CD4-positive, alpha-beta T cell treated with Interleukin-17A for 4 hours (primary cell): ENCODE measurements at regions not wholly inside any gene's neighbourhood (a gene's known extent, or its start where the extent isn't known, plus 50 kb on each side); places are given as distances from the start of the nearest gene placed in this dataset.

ENCODE experiments used
- DNase-seq: peaks from one replicate; pipeline ENCODE4 v3.0.0-alpha.2; 2020; ENCODE audit warnings: mixed read lengths

DNA sequence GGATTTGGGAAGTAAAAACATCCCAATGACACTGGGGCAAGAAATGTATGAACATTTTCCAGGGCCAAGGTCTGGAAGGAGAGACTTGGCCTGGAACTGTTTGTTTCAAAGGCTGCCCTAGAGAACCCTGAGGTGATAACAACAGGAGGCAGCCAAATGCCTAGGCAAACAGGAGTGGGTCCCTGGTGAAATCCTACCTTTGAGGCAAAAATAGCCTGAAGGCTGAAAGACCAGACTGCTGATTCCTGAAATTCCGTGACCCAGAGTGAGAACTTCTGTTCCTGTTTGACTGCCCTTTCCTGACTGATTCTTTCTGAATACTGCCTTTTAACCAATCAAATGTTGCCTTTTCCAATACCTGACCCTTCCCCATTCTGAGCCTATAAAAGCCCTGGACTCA lies 196.4 kb downstream of the NSUN3 start:
- no peak for DNase-seq

DNA sequence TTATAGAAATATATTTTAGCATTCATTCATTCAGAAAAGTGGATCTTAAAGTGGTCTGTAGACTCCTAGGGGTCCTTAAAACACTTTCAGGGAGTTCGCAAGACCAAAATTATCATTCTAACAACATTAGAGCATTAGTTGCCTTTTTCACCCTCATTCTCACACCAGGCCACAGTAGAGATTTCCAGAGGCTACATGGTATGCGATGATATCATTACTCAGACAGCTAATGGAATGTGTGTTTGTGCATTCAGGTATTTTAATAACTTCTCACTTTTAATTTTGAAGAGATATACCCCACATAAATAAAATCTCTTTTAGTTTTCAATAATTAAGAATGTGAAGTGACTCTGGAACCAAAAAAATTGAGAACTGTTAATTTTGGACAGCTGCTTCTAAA lies 206.9 kb downstream of the NSUN3 start:
- no peak for DNase-seq

DNA sequence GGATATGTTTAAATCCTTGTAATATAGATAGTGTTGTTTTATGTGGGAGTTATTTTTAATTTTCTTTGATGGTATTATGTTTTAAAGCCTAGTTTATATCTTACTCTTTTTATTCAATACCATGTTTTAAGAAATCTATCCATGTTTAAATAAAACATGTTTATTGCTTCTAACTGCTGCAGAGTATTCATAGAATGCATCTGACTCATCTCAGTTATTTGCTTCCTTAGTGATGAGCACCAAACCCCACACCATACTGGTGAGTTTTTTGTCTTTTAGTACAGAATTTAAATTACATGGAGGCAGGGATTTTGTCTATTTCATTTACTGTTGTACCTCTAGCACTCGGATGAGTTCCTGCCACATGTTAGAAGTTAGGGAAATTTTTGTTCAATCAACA lies 209.2 kb downstream of the NSUN3 start:
- DNase-seq: no peak

DNA sequence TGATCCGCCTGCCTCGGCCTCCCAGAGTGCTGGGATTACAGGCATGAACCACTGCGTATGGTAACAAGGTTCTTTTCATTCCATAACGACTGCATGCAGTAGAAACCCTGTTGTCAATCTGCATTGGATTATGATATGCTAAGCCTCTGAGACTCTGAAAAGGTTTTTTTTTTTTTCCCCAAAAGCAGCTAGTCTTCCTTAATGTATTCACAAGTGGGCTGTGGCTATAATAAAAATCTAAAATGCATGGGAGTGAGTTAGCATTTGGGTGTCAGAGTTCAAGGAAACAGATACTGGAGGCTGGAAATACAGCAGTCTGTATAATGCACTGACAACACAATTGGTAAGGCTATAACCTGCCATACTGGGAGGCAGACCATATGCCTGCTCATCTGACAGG lies 218.1 kb downstream of the NSUN3 start:
- DNase-seq: no peak

GRCh38 chr3:94285872-94286271 lies 223.0 kb downstream of the NSUN3 start:
- no peak for DNase-seq

DNA sequence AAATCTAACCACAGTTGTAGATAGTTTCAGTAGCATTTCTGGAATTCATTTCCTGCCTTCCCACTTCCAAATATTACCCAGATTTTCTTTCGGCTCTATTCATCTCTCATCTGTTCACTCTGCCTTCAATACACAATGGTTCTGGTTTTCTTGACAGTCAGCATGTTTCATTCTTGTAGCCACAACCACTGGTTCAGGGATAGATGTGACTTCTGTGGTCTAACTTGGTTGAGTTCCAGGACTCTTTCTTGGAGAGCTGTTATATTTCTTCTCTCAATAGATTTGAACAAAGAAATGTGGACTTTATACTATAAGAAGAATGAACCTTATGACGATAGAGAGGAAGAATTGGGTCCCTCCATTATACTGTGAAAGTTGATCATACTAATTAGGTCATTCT lies 228.8 kb downstream of the NSUN3 start:
- no peak for DNase-seq

- DNase-seq: no peak
These were observed 229.3 kb downstream of the NSUN3 start for GRCh38 chr3:94292151-94292550.

GRCh38 chr3:94293793-94294195 lies 230.9 kb downstream of the NSUN3 start:
- no peak for DNase-seq

DNA sequence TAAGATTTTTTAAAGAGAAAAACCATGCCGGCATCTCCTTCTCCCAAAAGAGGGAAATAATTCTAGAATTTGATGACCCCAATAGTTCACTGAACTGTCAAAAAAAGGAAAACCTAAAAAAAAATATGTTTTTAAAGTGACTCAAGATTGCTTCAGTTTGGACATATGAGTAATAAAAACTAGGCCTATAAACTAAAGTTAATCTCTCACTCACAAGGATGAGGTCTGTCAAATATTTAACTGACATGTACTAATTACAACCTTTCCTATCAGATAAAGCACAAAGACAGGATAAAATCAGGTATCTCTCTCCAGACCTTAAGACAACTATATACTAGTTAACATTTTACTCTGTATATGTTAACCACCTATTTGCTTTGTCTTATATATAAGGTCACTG lies 231.9 kb downstream of the NSUN3 start:
- DNase-seq: no peak

DNA sequence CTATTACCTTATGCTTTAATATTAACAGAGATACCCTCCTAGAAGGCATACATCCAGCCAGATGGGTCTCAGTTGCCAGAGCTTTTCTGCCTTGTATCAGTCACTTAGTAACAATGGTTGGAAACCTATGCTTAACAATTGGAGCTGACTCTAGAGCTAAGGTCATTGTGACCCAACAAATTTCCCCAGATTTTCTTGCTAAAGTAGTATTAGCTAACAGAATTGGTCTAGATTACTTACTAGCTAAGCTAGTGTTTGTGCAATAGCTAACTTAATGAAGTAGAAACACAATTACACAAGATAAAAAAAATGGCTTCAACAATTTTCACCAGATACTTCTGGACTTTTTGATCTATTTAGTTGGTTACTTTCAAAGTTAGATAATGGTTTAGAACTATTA lies 236.9 kb downstream of the NSUN3 start:
- DNase-seq: no peak

DNA sequence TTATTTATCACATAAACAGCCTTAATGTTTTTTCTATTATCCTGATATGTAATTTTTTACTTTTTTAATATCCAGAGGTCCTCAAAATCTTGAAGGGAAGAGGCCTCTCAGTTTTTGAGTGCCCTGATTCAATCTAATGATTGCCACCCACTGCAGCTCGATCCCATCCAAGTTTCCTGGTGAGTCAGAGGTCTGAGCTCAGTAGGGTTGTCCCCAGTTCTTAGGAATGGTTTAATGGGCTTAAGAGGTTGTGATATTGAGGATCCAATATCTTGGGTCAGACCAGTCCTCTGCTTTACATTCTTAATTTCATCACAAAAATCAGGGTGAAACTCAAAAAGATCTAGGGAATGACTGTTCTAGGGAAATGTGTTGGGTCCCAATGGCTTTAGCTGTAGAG lies 238.5 kb downstream of the NSUN3 start:
- no peak for DNase-seq

- no peak for DNase-seq
These were observed 240.4 kb downstream of the NSUN3 start for GRCh38 chr3:94303266-94303665.

DNA sequence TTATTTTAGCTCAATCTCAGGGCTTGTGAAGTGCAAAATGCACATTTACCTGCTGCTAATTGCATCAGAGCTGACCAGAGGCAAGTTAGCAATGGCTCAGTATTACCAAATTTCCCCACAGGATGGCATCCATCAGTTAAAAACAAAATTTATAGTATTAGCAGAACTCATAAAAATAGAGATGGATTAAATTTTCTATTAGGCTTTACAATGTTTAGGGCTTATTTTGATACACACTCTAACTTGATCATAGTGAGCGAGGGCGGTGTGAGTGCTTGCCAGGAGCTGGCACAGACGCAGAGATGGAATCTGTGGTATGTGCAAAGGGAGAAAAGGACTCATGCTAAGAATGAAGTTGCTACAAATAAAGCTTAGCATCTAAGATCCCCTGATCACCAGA lies 241.0 kb downstream of the NSUN3 start:
- DNase-seq: no peak

DNA sequence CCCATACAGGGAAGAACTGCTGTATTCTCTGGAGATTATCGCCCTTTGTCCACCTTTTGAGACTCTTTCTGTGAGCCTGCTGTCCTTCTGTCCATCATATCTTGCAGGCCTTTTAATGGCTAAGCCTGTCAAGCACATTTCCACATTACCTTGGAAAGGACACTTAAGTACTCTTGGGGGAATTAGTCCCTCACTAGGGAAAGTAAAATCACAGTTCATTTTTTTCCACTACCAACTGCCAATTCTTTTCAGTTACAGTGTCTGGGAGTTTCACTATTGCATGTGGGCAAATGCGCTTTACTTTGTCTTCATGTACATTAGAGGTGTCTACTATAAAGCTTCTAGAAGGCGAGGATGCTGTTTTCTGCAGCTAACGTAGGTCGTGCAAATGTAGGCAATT lies 242.1 kb downstream of the NSUN3 start:
- DNase-seq: no peak

- DNase-seq: no peak
These were observed 243.2 kb downstream of the NSUN3 start for GRCh38 chr3:94305835-94306611.

GRCh38 chr3:94307588-94307987 lies 244.7 kb downstream of the NSUN3 start:
- no peak for DNase-seq

DNA sequence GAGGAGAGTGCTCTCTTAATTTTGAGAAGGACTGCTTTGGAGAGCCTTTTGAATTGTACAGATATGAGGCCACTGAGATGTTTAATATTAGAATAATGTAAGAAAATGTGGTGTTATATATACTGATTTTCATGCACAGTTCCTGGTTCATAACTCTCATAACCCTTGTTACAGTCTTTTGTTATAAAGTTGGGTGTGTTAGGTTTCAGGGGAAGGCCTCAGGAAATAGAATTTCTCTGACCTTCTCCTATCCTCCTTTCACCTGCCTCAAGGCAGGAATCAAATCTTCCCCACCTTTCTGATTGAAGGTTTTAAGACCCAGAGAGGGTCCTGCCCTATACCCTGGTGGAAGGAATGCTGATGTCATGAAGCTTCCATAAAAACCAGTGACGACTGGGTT lies 245.9 kb downstream of the NSUN3 start:
- DNase-seq: no peak

DNA sequence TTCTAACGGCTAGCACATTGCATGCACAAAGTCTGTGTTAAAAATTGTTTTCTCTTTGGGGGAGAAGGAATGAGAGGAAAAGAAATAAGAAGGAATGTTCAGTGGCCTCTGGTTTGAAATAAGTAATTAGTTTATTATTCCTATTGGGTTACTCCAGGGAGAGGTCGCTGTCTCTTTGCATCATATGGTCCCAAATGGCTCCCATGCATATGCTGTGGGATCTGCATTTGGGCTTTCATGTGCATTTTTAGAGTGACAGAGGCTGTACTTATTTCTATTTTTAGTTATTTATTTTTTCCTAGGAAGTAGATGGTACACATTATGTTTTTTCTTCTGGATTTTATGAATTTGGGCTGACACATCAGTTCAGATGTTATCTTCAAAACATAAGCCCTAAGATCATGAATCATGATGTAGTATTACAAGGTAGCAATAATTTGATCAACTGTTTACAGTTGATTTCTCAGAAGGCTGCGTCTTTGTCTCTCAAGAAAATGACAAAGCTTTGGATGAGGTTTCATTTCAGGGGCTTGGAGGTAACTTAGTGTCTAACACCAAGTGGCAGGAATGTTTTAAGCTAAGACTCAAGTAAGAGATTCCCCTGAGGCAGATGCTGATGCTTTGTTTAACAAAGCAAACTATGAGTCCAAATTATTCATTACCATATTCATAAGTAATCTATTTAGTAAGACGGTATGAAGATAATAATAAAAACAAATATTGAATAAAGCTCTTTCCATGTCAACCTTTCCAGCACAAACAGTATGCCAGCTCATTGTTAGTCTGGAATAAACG lies 247.7 kb downstream of the NSUN3 start:
- no peak for DNase-seq

GRCh38 chr3:94311651-94312050 lies 248.8 kb downstream of the NSUN3 start:
- no peak for DNase-seq

DNA sequence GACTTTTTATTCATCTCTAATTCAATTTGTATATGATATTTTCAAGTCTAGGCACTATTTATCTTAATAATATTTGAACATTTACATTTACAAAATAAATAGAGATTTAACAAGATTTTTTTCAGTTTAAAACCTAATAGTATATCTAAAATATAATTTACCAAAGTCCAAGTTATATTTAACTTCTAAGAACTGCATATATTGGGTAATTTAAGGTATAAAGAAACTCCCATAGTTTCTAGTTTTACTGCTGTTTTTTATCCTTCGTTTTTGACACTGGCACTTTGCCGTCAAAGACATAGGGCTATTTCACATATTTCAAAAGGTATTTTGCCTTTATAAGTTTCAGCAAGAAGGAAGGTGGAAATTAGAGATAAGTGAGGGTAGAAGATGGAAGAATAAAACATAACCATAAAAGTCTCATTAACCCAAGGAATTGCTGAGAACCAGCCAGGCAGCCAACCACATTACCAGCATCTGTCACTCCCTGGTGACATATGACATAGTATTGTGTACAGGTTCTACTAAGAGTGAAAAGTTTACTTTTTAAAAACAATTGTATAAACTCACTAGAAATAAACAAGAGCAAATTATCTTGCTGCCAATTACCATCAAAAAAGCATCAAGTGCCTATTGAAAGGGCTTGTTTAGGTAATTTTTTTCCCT lies 251.5 kb downstream of the NSUN3 start:
- no peak for DNase-seq

- no peak for DNase-seq
These were observed 254.2 kb downstream of the NSUN3 start for GRCh38 chr3:94317017-94317416.

GRCh38 chr3:94323596-94323995 lies 260.7 kb downstream of the NSUN3 start:
- DNase-seq: no peak

DNA sequence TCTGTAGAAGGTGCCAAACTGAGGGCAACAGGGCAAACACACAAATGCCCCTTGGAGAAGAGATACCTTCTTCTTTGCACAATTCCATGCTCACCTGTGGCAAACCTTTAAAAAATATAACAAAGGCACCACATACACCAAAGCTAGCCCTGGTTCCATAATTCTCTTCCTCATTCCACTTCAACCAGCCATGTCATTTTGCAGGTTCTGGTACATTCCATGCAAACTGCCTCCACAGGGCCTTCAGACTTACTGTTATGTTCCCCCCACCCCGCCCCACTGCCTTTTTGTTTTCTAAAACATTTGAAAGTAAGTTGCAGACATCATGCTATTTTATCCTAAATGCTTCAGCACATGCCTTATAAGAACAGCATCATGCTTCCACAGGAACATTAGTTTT lies 269.0 kb downstream of the NSUN3 start:
- DNase-seq: no peak
